Endothelial cell (in vitro differentiated cells): ENCODE measurements at regions not wholly inside any gene's neighbourhood (a gene's known extent, or its start where the extent isn't known, plus 50 kb on each side); places are given as distances from the start of the nearest gene placed in this dataset.
"Not testable (repeated sequence)": the region's sequence is repeated elsewhere in the genome, so short reads cannot be mapped to it uniquely, and the experiment has no call there.

Experiments used
- DNase-seq: peaks from one replicate; pipeline ENCODE4 v3.0.0; 2021; ENCODE audit warnings: low spot score
- H3K27ac Mint-ChIP-seq: one replicate; pipeline ENCODE4 v1.8.0; 2021; ENCODE audit warnings: mixed read lengths, inconsistent platforms; ENCODE audit not compliant: unreplicated experiment
- H3K27me3 Mint-ChIP-seq: one replicate; pipeline ENCODE4 v1.8.0; 2021; ENCODE audit warnings: mild to moderate bottlenecking, moderate library complexity, mixed read lengths, inconsistent platforms; ENCODE audit not compliant: unreplicated experiment
- H3K36me3 Mint-ChIP-seq: one replicate; pipeline ENCODE4 v1.8.0; 2021; ENCODE audit warnings: mild to moderate bottlenecking, low read depth, mixed read lengths, inconsistent platforms; ENCODE audit not compliant: unreplicated experiment
- H3K4me1 Mint-ChIP-seq: one replicate; pipeline ENCODE4 v1.8.0; 2021; ENCODE audit warnings: mild to moderate bottlenecking, mixed read lengths, inconsistent platforms; ENCODE audit not compliant: unreplicated experiment
- H3K4me3 Mint-ChIP-seq: one replicate; pipeline ENCODE4 v1.8.0; 2021; ENCODE audit warnings: mild to moderate bottlenecking, mixed read lengths, inconsistent platforms; ENCODE audit not compliant: unreplicated experiment
- H3K9me3 Mint-ChIP-seq: one replicate; pipeline ENCODE4 v1.8.0; 2021; ENCODE audit warnings: mixed read lengths, inconsistent platforms; ENCODE audit not compliant: unreplicated experiment
- CTCF ChIP-seq: fragments of 200-600 bp; sonication (generic); IDR thresholded peaks from one replicate; pipeline ENCODE4 v1.5.0; 2021; ENCODE audit warnings: antibody characterized with exemption; ENCODE audit not compliant: unreplicated experiment

- Mint-ChIP-seq H3K27me3 (peaks cover 7% of the 10 kb centered on the region), H3K4me3 (no peak overlapping the region), H3K4me1 (peaks cover 24% of the 10 kb centered on the region), H3K9me3 (no peaks in the 10 kb centered on the region), H3K36me3 (no peaks in the 10 kb centered on the region), H3K27ac (no peak overlapping the region)
- no peak for TF ChIP-seq CTCF
- no peak for DNase-seq
Observed at GRCh38 chr20:22690000-22690399, 105.6 kb upstream of the FOXA2 start.

- no peak for TF ChIP-seq CTCF
- peaks cover 7% of the 10 kb centered on the region for H3K27me3 Mint-ChIP-seq
- no peak overlapping the region for H3K4me3 Mint-ChIP-seq
- no peaks in the 10 kb centered on the region for H3K36me3 Mint-ChIP-seq
- H3K27ac Mint-ChIP-seq: no peak overlapping the region
- H3K4me1 Mint-ChIP-seq: peaks cover 17% of the 10 kb centered on the region
- no peak for DNase-seq
- H3K9me3 Mint-ChIP-seq: no peaks in the 10 kb centered on the region
Observed at GRCh38 chr20:22690616-22691179, 106.3 kb upstream of the FOXA2 start.

GRCh38 chr20:22691369-22692118 lies 107.2 kb upstream of the FOXA2 start:
- no peak overlapping the region for H3K4me3 Mint-ChIP-seq
- no peaks in the 10 kb centered on the region for H3K9me3 Mint-ChIP-seq
- peak; percentile 77 for DNase-seq
- H3K27me3 Mint-ChIP-seq: peaks cover 7% of the 10 kb centered on the region
- peaks cover 9% of the 10 kb centered on the region for H3K4me1 Mint-ChIP-seq
- H3K27ac Mint-ChIP-seq: no peak overlapping the region
- H3K36me3 Mint-ChIP-seq: no peaks in the 10 kb centered on the region
- peak; percentile 93 for TF ChIP-seq CTCF

GRCh38 chr20:22692119-22692475 lies 107.7 kb upstream of the FOXA2 start:
- Mint-ChIP-seq H3K27me3 (peaks cover 4% of the 10 kb centered on the region), H3K27ac (no peak overlapping the region), H3K4me1 (peaks cover 9% of the 10 kb centered on the region), H3K36me3 (no peaks in the 10 kb centered on the region), H3K4me3 (no peak overlapping the region), H3K9me3 (no peaks in the 10 kb centered on the region)
- TF ChIP-seq CTCF: no peak
- DNase-seq: no peak

- not testable (repeated sequence) for H3K27me3 Mint-ChIP-seq, DNase-seq, H3K9me3 Mint-ChIP-seq, H3K36me3 Mint-ChIP-seq, H3K4me1 Mint-ChIP-seq, H3K4me3 Mint-ChIP-seq, H3K27ac Mint-ChIP-seq
Observed at GRCh38 chr20:22692620-22693019, 108.2 kb upstream of the FOXA2 start.
